ENCODE measurements at regions not wholly inside any gene's neighbourhood (a gene's known extent, or its start where the extent isn't known, plus 50 kb on each side); places are given as distances from the start of the nearest gene placed in this dataset.

DNA sequence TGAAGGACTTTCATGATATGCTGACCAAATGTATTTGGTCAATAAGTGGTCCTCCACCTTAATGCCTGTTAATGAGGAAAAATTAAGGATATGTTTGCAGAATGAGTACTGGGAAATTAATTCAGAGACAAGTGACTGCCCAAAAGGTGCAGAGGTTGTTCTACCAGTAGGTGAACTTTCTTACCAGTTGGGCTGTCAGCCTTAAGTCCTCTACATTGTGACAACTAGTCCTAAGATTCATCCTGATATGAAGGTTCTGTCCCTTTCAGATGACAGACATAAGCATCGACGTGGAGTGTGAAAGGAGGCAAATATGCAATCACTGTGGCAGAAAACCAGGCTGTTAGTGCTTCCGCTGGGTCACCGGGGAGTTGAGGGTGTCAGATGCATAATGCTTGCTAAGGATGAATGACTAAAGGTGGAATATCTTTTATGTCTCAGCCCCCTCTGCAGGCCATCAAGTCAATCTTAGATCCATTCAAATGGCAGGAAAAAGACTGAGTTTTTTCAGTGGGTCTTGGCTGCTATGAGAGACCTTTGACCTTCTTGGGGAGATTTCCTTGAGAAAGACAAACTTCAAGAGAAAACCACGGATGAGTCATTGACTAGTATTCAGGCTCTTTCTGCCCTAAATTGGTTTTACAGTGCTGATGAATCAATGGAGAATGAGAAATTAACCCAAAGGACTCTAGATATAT is 226.0 kb downstream of the TPBG start:
- TF ChIP-seq NRF1 (IDR thresholded peaks at IDR 0.05; ENCODE audit: low read depth, low read length) (no peak; the same call in 1 of the 2 replicates), TEAD4 (IDR thresholded peaks at IDR 0.05; ENCODE audit: borderline replicate concordance, insufficient read depth) (no peak)

Data from SK-N-SH (cell line).